Bronchial epithelial cell (primary cell): ENCODE measurements at regions not wholly inside any gene's neighbourhood (a gene's known extent, or its start where the extent isn't known, plus 50 kb on each side); places are given as distances from the start of the nearest gene placed in this dataset.

Experiments
- DNase-seq: peaks from one replicate; pipeline ENCODE4 v3.0.0-alpha.2; 2010; ENCODE audit warnings: low read depth
- FAIRE-seq: peaks from 2 replicates; lab custom pipeline; 2011; peaks lifted over from hg19 to GRCh38; lab: Jason Lieb, UNC
- H3K27me3 ChIP-seq: 2 replicates; pipeline ENCODE4 v1.5.1; 2011; ENCODE audit warnings: low read length; ENCODE audit not compliant: control insufficient read depth, insufficient read depth
- H3K36me3 ChIP-seq: 2 replicates; pipeline ENCODE4 v1.5.1; 2011; ENCODE audit warnings: low read length; ENCODE audit not compliant: control insufficient read depth, insufficient read depth
- H3K4me3 ChIP-seq: 2 replicates; pipeline ENCODE4 v1.5.1; 2011; ENCODE audit warnings: mild to moderate bottlenecking, low read depth, low read length, control low read depth
- TF ChIP-seq, protein P1 (sequence below): IDR thresholded peaks from 2 replicates; pipeline ENCODE4 v1.5.1; 2011; ENCODE audit warnings: mild to moderate bottlenecking, moderate library complexity, low read length, control low read depth, inconsistent platforms; ENCODE audit not compliant: insufficient read depth, severe bottlenecking

DNA sequence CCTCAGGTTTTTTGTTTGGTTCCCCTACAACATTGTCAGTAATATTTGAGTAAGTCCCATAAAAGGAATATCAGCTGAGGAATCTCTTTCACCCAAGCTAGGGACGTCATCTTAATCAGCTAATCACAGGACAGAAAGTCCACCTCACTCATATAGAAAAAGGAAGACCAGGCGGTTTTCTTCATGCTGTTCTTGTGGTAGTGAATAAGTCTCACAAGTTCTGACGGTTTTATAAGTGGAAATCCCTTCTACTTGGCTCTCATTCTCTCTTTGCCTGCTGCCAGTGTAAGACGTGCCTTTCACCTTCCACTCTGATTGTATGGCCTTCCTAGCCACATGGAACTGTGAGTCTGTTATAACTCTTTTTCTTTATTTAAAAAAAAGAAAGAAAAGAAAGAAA is 308.1 kb upstream of the PFKP start:
- TF ChIP-seq, protein P1, sequence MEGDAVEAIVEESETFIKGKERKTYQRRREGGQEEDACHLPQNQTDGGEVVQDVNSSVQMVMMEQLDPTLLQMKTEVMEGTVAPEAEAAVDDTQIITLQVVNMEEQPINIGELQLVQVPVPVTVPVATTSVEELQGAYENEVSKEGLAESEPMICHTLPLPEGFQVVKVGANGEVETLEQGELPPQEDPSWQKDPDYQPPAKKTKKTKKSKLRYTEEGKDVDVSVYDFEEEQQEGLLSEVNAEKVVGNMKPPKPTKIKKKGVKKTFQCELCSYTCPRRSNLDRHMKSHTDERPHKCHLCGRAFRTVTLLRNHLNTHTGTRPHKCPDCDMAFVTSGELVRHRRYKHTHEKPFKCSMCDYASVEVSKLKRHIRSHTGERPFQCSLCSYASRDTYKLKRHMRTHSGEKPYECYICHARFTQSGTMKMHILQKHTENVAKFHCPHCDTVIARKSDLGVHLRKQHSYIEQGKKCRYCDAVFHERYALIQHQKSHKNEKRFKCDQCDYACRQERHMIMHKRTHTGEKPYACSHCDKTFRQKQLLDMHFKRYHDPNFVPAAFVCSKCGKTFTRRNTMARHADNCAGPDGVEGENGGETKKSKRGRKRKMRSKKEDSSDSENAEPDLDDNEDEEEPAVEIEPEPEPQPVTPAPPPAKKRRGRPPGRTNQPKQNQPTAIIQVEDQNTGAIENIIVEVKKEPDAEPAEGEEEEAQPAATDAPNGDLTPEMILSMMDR = no peak
- H3K4me3 ChIP-seq = no peak overlapping the region
- no peaks in the 10 kb centered on the region for H3K27me3 ChIP-seq
- FAIRE-seq (no peak), DNase-seq (no peak)
- H3K36me3 ChIP-seq = no peaks in the 10 kb centered on the region

DNA sequence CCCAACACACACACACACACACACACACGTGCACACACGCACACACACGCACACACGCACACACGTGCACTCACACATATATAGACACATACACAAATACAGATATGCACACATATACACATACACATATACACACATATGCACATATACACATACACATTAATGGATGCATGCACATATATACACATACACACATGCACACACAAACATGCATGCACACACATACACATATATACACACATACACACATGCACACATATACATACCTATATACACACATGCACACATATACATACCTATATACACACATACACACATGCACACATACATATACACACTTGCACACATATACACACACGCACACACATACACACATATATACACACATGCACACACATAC is 312.4 kb upstream of the PFKP start:
- DNase-seq = no peak
- TF ChIP-seq, protein P1 = no peak
- Histone ChIP-seq H3K36me3 (no peaks in the 10 kb centered on the region), H3K4me3 (no peak overlapping the region), H3K27me3 (no peaks in the 10 kb centered on the region)
- no peak for FAIRE-seq

DNA sequence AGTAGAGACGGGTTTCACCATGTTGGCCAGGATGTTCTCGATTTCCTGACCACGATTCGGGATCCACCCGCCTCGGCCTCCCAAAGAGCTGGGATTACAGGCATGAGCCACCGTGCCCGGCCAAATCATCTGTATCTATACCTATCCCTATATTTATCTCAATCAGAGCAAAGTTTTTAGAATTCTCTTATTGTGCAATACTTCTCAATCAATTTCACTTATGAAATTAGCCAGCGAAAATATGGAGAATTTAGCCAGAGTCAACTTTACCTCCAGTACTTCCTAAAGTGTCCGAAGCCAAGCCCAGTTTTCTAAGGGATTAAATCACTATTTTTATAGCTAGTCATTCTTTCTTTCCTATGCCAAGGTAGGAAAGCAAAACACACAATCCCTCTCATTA is 319.1 kb upstream of the PFKP start:
- no peaks in the 10 kb centered on the region for H3K36me3 ChIP-seq
- H3K4me3 ChIP-seq = no peak overlapping the region
- no peaks in the 10 kb centered on the region for H3K27me3 ChIP-seq
- FAIRE-seq = no peak
- DNase-seq = no peak
- TF ChIP-seq, protein P1 = no peak

DNA sequence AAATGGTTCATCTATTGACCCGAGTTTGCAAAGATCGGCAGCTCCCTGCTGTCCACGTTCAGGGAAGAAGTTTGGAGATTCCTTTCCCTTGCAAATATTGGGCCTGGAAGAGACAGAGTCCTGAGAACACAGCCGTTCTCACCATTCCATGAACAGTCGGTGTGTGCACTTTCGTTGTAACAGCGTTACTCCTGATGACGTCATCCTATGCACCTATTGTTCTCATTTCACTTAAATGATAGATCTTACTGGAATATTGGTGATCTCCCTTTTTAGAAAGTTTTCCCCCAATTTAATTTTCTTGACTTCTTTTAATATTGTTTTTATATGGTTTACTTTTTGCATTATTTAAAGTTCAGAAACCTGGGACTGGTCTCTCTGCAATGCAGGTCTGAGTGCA is 320.7 kb upstream of the PFKP start:
- no peaks in the 10 kb centered on the region for H3K27me3 ChIP-seq
- H3K36me3 ChIP-seq = no peaks in the 10 kb centered on the region
- TF ChIP-seq, protein P1 = no peak
- DNase-seq (no peak), FAIRE-seq (no peak)
- H3K4me3 ChIP-seq = no peak overlapping the region

DNA sequence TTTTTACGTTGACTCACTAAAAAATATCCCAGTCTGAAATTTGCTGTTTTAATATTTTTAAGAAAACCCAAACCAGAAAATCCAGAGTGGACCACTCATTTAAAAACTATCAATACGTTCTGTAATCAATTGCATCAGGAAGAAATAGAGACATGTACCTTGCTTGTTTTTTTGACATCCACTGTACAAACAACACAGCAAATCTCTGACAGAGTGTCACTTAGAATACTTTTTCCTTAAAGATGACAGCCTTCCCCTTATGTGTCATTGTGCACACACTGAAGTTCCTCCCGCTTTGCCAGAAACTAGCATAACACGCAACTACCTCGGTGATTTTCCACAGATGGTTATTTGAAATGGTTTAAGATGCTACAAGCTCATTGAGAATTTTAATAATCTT is 321.7 kb upstream of the PFKP start:
- H3K27me3 ChIP-seq = no peaks in the 10 kb centered on the region
- FAIRE-seq = no peak
- no peaks in the 10 kb centered on the region for H3K36me3 ChIP-seq
- DNase-seq = no peak
- no peak overlapping the region for H3K4me3 ChIP-seq
- TF ChIP-seq, protein P1 = no peak

DNA sequence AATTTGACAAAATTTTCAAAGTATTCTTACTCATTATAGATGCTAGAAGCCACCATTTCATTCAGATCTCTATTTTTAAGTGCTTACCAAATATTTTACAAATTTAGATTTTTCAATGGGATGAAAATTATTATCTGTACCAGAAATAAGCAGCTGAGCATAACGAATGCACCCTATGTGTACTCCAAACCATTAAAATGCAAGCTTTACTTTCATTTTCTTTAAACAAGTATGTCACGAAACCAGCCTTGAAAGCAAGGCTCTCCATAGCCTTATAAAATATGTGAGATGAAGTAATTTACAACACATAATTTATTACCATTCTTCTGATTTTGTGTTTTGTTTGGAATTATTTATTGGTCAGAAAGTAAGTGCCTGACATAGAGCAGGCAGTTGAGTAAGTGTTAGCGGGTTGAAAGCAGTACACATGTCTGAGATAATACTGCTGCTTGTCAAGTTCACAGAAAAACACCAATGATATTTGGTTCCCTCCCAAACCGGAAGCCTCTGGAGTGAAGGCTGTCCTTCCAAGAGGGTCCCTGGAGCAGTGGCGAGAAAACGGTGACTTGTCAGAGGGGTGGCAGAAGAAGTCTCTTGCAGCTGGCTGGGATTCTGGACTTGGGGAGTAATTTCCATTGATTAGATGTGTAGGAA is 322.7 kb upstream of the PFKP start:
- TF ChIP-seq, protein P1 = no peak
- DNase-seq (no peak), FAIRE-seq (no peak)
- H3K4me3 ChIP-seq = no peak overlapping the region
- H3K36me3 ChIP-seq = no peaks in the 10 kb centered on the region
- no peaks in the 10 kb centered on the region for H3K27me3 ChIP-seq
